Prostate gland (tissue), 2 donors: ENCODE measurements at regions not wholly inside any gene's neighbourhood (a gene's known extent, or its start where the extent isn't known, plus 50 kb on each side); places are given as distances from the start of the nearest gene placed in this dataset.

Experiments
- DNase-seq: peaks from one replicate; pipeline ENCODE4 v3.0.0-alpha.2; 2019; ENCODE audit warnings: low spot score
- H3K27ac ChIP-seq, 2 donors: fragments of 200-600 bp; sonication (generic); 2 replicates each; pipeline ENCODE4 v1.5.1; 2017 to 2019
- H3K27me3 ChIP-seq: fragments of 200-600 bp; sonication (generic); replicated peaks from 2 replicates; pipeline ENCODE4 v1.5.1; 2019; ENCODE audit not compliant: insufficient read depth
- H3K36me3 ChIP-seq, 2 donors: fragments of 200-600 bp; sonication (generic); 1 replicate in 1 of 2; 2 replicates in 1 of 2; pipeline versions ENCODE4 v1.5.1 to v1.8.1; 2017 to 2019
- H3K4me1 ChIP-seq: fragments of 200-600 bp; sonication (generic); replicated peaks from 2 replicates; pipeline ENCODE4 v1.5.1; 2019
- H3K4me3 ChIP-seq, 2 donors: fragments of 200-600 bp; sonication (generic); 2 replicates each; pipeline ENCODE4 v1.5.1; 2017 to 2019
- H3K9me3 ChIP-seq: fragments of 200-600 bp; sonication (generic); 2 replicates; pipeline ENCODE4 v1.5.1; 2017
- CTCF ChIP-seq, 4 experiments: fragments of 200-600 bp in 2 of 4; fragments of 450-650 bp in 2 of 4; sonication (generic) in 2 of 4; IDR thresholded peaks; 1 replicate in 3 of 4; 2 replicates in 1 of 4; pipeline ENCODE4 v1.5.1; 2016 to 2019; ENCODE audit warnings: antibody characterized with exemption in 4 of 4, mild to moderate bottlenecking in 2 of 4, moderate library complexity in 2 of 4
- POLR2A ChIP-seq: fragments of 450-650 bp; IDR thresholded peaks from one replicate; pipeline ENCODE4 v1.6.1; 2016; ENCODE audit warnings: antibody characterized with exemption, mild to moderate bottlenecking
- POLR2AphosphoS5 ChIP-seq: sonication (generic); formaldehyde crosslinking; IDR thresholded peaks from one replicate; pipeline ENCODE4 v1.6.1; 2017; ENCODE audit warnings: antibody characterized with exemption
- WGBS: methylation state at CpG from one replicate; pipeline ENCODE4 v1.1.5; 2018; 5-methylcytosine and 5-hydroxymethylcytosine counted together
- intact Hi-C: fragments of 100-400 bp; cut with DNase I; formaldehyde crosslinking; loops from one replicate; pipeline ENCODE4 v1.14.2; 2022

GRCh38 chr2:176820371-176820932, 392.1 kb upstream of the HNRNPA3 start:
- intact Hi-C loops = no loop called here
- DNase-seq = no peak
- Histone ChIP-seq H3K27ac (no peak overlapping the region), H3K4me3 (no peak overlapping the region), H3K4me1 (no peaks in the 10 kb centered on the region), H3K36me3 (no peaks in the 10 kb centered on the region), H3K27me3 (peaks cover 4% of the 10 kb centered on the region), H3K9me3 (no peaks in the 10 kb centered on the region)
- TF ChIP-seq POLR2A (no peak), POLR2AphosphoS5 (no peak), CTCF (IDR thresholded peaks at IDR 0.05) (no peak)

- H3K4me3 ChIP-seq = no peak overlapping the region
- intact Hi-C loops = no loop called here
- TF ChIP-seq CTCF (IDR thresholded peaks at IDR 0.05) (no peak), POLR2AphosphoS5 (no peak), POLR2A (no peak)
- H3K27ac ChIP-seq = no peak overlapping the region
- H3K9me3 ChIP-seq = no peaks in the 10 kb centered on the region
- no peaks in the 10 kb centered on the region for H3K36me3 ChIP-seq
- 97% methylated on average over 4 of the region's 4 CpGs for WGBS
- H3K4me1 ChIP-seq = no peaks in the 10 kb centered on the region
- DNase-seq = no peak
- H3K27me3 ChIP-seq = peaks cover 4% of the 10 kb centered on the region
These were observed 391.2 kb upstream of the HNRNPA3 start for GRCh38 chr2:176821350-176821749.

- H3K4me3 ChIP-seq = no peak overlapping the region
- no peak for TF ChIP-seq CTCF (IDR thresholded peaks at IDR 0.05)
- no peak for TF ChIP-seq POLR2AphosphoS5
- TF ChIP-seq POLR2A = no peak
- H3K4me1 ChIP-seq = no peaks in the 10 kb centered on the region
- 73% methylated on average over 2 of the region's 2 CpGs for WGBS
- intact Hi-C loops = no loop called here
- H3K27ac ChIP-seq = no peak overlapping the region
- no peaks in the 10 kb centered on the region for H3K36me3 ChIP-seq
- H3K27me3 ChIP-seq = peaks cover 4% of the 10 kb centered on the region
- DNase-seq = no peak
- H3K9me3 ChIP-seq = no peaks in the 10 kb centered on the region
These were observed 390.5 kb upstream of the HNRNPA3 start for GRCh38 chr2:176822060-176822459.

- H3K27me3 ChIP-seq = peaks cover 4% of the 10 kb centered on the region
- DNase-seq = no peak
- H3K27ac ChIP-seq = no peak overlapping the region
- TF ChIP-seq POLR2A = no peak
- TF ChIP-seq CTCF (IDR thresholded peaks at IDR 0.05) = no peak
- TF ChIP-seq POLR2AphosphoS5 = no peak
- H3K4me1 ChIP-seq = no peaks in the 10 kb centered on the region
- no peak overlapping the region for H3K4me3 ChIP-seq
- 77% methylated on average over 2 of the region's 2 CpGs for WGBS
- intact Hi-C loops = no loop called here
- no peaks in the 10 kb centered on the region for H3K36me3 ChIP-seq
- H3K9me3 ChIP-seq = no peaks in the 10 kb centered on the region
These were observed 386.2 kb upstream of the HNRNPA3 start for GRCh38 chr2:176826356-176826755.

GRCh38 chr2:176826984-176827668, 385.5 kb upstream of the HNRNPA3 start:
- intact Hi-C loops = no loop called here
- H3K36me3 ChIP-seq = no peaks in the 10 kb centered on the region
- TF ChIP-seq POLR2AphosphoS5 = no peak
- TF ChIP-seq POLR2A = no peak
- no peak for TF ChIP-seq CTCF (IDR thresholded peaks at IDR 0.05)
- H3K27ac ChIP-seq = no peak overlapping the region
- H3K4me1 ChIP-seq = no peaks in the 10 kb centered on the region
- WGBS = 85% methylated on average over 9 of the region's 9 CpGs
- no peak for DNase-seq
- peaks cover 4% of the 10 kb centered on the region for H3K27me3 ChIP-seq
- H3K4me3 ChIP-seq = no peak overlapping the region
- H3K9me3 ChIP-seq = no peaks in the 10 kb centered on the region
